HuH-7.5 (cell line): ENCODE measurements at regions not wholly inside any gene's neighbourhood (a gene's known extent, or its start where the extent isn't known, plus 50 kb on each side); places are given as distances from the start of the nearest gene placed in this dataset.

ENCODE experiments used
- DNase-seq: peaks from one replicate; pipeline ENCODE4 v3.0.0; 2011; ENCODE audit warnings: low spot score

GRCh38 chr5:30846171-30846570 lies 347.3 kb upstream of the CDH6 start:
- DNase-seq: no peak

GRCh38 chr5:30845194-30845593 lies 348.3 kb upstream of the CDH6 start:
- DNase-seq: no peak

GRCh38 chr5:30843541-30843940 lies 349.9 kb upstream of the CDH6 start:
- DNase-seq: no peak

- no peak for DNase-seq
These were observed 353.5 kb upstream of the CDH6 start for GRCh38 chr5:30839956-30840355.

GRCh38 chr5:30838936-30839496 lies 354.5 kb upstream of the CDH6 start:
- DNase-seq: no peak

GRCh38 chr5:30832519-30832918 lies 361.0 kb upstream of the CDH6 start:
- no peak for DNase-seq

GRCh38 chr5:30831605-30832004 lies 361.9 kb upstream of the CDH6 start:
- DNase-seq: no peak

GRCh38 chr5:30831123-30831522 lies 362.4 kb upstream of the CDH6 start:
- DNase-seq: no peak

- no peak for DNase-seq
These were observed 382.2 kb upstream of the CDH6 start for GRCh38 chr5:30811298-30811697.

GRCh38 chr5:30809933-30810332 lies 383.6 kb upstream of the CDH6 start:
- DNase-seq: no peak

- no peak for DNase-seq
These were observed 384.5 kb upstream of the CDH6 start for GRCh38 chr5:30808996-30809395.

GRCh38 chr5:30804739-30805505 lies 388.6 kb upstream of the CDH6 start:
- DNase-seq: no peak

GRCh38 chr5:30802961-30803705 lies 390.4 kb upstream of the CDH6 start:
- DNase-seq: no peak

GRCh38 chr5:30781643-30782042 lies 411.8 kb upstream of the CDH6 start:
- no peak for DNase-seq

- no peak for DNase-seq
These were observed 425.3 kb upstream of the CDH6 start for GRCh38 chr5:30768056-30768690.

GRCh38 chr5:30765706-30766105 lies 427.8 kb upstream of the CDH6 start:
- no peak for DNase-seq

GRCh38 chr5:30765227-30765626 lies 428.3 kb upstream of the CDH6 start:
- no peak for DNase-seq

GRCh38 chr5:30764704-30765103 lies 428.8 kb upstream of the CDH6 start:
- DNase-seq: no peak

- DNase-seq: no peak
These were observed 433.8 kb upstream of the CDH6 start for GRCh38 chr5:30759731-30760130.

GRCh38 chr5:30752015-30752414 lies 441.5 kb upstream of the CDH6 start:
- DNase-seq: no peak

GRCh38 chr5:30749971-30750370 lies 443.5 kb upstream of the CDH6 start:
- no peak for DNase-seq

- DNase-seq: no peak
These were observed 446.1 kb upstream of the CDH6 start for GRCh38 chr5:30747412-30747811.

- no peak for DNase-seq
These were observed 456.8 kb upstream of the CDH6 start for GRCh38 chr5:30736669-30737068.
